ENCODE measurements at regions not wholly inside any gene's neighbourhood (a gene's known extent, or its start where the extent isn't known, plus 50 kb on each side); places are given as distances from the start of the nearest gene placed in this dataset.
"Not testable (repeated sequence)": the region's sequence is repeated elsewhere in the genome, so short reads cannot be mapped to it uniquely, and the experiment has no call there.

DNA sequence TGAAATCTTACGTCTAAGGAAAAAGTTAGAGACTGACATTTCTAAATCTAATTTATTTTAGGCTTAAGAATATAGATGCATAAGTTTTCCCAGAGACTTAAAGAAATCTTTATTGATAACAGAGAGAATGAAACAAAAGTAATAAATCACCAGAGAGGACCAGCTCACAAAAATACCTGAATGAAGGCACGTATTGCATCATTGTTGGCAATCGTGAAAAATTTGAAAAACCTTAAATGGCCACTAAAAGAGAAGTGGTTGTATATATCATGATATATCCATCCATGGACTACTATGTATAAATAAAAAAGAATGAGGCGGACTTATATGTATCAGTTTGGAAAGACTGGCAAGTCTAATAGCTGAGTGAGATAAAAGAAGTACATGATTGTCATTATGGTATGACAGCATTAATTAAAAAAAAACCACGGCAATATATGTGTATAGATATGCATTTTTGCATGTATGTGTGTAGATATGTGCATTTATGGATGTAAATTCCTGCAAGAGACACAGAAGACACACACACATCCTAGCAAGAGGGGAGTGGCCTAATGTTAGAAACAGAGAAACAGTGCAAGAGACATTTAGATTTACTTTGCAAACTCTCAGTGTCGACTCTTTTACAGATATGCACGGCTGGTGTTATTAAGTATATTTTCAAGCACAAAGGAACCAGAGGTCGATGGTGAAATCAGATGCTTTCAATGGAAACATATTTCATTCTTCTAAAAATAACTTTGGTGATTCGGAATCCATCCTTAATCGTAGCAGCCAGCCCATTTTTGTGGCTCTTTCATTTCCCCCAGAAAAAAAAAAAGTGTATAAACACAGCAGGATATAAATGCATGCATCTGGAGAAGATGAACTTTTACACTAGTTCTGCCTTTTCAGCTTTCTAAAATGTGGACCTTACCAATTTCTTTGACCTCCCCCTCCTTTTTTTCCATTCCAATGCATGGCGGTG is 156.1 kb upstream of the SALL4 start:
- peak in 1 of 2 donors; percentile 3 for DNase-seq (ENCODE audit: low read depth in 2 of 2)

DNA sequence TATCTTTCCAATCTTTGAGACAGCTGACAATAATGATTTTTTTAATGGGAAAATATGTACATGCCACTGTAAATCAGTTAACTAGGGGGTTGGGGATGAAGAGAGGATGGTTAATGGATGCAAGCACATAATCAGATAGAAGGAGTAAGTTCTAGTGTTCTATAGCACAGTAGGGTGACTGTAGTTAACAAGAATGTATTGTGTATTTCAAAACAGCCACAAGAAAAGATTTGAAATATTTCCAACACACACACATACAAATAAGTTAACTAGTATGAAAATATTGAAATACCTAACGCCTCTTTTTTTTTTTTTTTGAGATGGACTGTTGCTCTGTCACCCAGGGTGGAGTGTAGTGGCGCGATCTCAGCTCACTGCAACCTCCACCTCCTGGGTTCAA is 153.4 kb upstream of the SALL4 start:
- no peak for DNase-seq (ENCODE audit: low read depth in 2 of 2)

DNA sequence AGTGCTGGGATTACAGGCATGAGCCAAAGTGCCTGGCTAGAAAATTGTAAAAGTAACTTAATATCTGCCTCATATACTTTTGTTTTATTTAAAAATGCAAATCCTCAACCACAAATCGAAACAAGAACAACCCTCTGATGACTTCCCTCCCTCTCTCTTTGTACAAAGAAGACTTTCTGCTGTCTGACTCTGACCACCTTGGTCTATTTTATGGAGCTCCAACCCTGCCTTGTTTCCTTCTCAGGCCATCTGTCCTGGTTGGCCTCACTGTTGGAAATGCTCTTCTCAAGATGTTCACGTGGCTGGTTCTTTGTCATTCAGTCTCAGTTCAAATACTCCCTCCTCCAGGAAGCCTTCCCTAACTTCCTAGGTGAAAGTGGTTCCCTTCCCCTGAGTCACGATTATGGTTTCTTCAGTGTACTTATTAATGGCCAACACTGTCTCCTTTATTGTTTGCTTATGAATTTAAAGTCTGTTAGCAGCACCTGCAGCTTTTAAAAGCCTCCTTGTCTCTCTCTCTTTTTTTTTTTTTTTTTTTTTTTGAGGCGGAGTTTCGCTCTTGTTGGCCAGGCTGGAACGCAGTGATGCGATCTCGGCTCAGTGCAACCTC is 151.5 kb upstream of the SALL4 start:
- DNase-seq (ENCODE audit: low read depth in 2 of 2): no peak

DNA sequence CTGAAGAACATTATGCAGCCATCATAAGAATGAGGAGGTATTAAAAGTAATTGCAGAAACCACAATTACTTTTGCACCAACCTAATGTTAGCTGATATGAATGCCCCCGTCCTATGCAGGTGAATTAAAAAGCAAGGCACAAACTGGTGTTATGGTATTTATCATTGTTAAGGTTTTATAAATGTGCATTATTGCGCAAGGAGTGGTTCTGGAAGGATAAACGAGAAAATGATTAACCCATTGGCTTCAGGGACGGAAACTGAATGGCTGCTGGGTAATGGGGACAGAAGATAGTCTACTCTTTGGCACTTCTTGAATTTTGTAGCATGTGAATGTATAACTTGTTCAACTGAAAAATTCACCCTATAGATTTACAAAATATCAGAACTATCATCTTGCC is 148.6 kb upstream of the SALL4 start:
- no peak for DNase-seq (ENCODE audit: low read depth in 2 of 2)

DNA sequence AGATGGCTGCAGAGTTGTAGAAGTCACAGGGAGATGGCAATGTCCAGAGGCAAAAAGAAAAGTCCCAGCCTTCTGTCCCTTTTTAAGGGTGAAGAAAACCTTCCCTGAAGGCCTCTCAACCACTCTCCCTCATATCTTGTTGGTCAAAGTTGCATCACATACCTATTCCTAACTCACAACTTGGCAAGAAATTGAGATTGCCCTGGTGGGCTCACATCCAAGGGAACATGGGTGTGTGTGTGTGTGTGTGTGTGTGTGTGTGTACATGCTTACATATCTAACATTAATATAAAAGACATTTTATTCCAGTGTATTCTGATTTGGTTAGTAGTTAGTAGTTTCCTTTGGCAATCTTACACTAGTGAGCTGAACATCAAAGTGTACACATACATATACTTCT is 144.3 kb upstream of the SALL4 start:
- no peak for DNase-seq (ENCODE audit: low read depth in 2 of 2)

DNA sequence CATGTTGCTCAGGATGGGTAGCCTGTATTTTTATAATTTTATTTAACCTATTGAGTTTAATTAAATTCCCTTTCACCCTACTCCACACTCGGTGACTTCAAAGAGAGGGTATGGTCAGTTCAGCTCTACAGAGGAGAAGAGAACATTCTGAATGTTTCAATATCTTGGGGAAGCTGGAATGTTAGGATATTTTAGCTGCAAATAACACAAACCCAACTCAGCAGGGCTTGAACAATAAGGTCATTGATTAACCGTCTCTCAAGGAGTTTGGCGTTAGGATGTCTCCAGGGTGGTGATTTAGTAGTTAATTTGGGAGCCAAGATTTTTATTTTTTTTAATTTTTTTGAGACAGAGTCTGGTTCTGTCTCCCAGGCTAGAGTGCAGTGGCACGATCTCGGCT is 143.6 kb upstream of the SALL4 start:
- no peak for DNase-seq (ENCODE audit: low read depth in 2 of 2)

DNA sequence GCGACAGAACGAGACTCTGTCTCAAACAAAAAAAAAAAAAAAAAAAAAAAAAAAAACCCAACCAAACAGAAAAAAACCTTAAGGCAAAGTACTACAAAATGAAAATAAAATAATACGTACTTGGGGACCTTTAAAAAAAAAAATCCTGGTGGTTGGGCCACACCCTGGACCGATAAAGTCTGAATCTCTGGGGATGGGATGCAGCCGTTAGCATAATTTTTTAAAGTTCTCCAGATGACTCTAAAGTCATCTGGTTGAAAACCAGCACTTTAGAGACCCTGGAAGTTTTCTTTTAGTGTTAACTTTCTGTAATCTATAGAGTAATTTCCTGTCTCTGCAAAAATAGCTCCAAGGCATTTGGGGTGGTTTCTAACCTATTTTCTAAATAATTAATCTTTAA is 142.9 kb upstream of the SALL4 start:
- no peak for DNase-seq (ENCODE audit: low read depth in 2 of 2)

DNA sequence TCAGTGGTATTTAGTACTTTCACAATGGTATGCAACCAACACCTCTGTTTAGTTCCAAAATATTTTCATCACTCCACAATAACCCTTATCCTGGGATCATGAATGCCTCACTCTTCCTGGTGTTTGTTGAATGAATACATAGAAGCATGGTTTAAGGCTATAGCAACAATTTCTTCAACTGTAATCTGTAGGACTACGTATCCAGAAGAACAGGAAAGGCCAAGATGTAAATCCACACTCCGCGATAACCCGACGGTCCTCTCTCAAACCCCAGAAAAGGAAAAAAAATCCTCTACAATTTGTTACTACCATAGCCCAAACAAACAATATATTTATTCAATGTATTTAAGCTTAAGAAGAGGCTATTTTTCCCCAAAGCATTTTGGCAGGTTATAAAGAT is 141.4 kb upstream of the SALL4 start:
- DNase-seq (ENCODE audit: low read depth in 2 of 2): no peak

DNA sequence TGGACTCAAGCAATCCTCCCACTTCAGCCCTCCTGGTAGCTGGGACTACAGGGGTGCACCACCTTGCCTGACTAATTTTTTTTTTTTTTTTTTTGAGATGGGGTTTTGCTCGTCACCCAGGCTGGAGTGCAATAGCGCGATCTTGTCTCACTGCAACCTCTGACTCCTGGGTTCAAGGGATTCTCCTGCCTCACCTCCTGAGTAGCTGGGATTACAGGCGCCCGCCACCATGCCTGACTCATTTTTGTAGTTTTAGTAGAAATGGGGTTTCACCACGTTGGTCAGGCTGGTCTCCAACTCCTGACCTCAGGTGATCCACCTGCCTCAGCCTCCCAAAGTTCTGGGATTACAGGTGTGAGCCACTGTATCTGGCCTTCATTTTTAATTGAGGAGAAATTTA is 141.0 kb upstream of the SALL4 start:
- not testable (repeated sequence) for DNase-seq (ENCODE audit: low read depth in 2 of 2)

DNA sequence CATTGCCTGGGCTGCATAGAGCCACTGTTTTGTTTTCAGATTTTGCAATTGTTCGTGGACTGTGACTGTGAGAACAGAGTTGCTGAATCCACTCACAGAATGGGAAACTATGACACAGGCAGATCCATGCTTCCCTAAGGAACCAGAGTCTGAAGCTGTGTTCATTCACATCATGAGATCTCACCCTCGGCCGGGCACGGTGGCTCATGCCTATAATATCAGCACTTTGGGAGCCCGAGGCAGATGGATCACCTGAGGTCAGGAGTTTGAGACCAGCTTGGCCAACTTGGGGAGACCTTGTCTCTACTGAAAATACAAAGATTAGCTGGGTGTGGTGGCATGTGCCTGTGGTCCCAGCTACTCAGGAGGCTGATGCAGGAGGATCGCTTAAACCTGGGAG is 139.2 kb upstream of the SALL4 start:
- DNase-seq (ENCODE audit: low read depth in 2 of 2): no peak

DNA sequence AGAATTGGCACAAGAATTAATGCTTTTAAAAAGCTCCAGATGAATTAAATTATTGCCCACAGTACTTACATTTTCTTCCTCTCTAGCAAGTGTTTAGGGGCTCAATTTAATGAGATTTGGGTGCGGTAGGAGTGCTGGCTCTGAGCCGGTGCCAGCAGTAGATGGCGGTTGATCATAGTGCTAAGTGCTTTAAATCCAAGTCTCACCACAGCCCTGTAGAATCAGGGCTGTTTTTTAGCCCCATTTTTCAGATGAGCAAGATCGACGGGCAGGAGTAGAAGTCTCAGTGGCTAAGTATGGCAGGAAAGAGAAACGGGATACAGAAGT is 136.9 kb upstream of the SALL4 start:
- DNase-seq (ENCODE audit: low read depth in 2 of 2): no peak

DNA sequence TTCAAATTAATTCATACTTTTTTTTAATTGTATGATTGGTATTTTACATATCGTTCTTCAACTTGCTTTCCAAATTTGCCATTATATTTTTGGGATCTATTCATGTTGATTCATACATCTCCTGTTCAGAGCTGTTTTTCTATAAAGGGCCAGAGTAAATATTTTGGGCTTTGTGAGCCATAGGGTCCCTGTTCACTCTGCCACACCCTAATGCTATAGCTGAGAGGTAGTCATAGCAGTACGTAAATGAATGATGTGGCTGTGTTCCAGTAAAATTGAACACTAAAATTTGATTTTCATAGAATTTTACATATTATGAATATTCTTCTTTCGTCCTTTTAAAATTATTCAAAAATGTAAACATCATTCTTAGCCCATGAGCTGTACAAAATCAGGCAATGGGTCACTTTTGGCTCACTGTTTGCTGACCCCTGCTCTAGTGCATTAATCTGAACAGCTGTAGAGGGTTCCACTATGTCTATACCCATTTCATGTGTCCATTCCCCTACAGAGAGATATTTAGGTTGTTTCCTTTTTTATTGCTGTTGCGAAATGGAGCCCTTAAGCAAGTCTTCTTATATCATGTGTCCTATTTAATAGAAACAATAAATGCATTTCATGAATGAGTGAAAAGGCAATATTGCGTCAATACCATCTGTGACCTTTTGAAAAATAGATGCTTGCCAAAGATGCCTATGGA is 136.4 kb upstream of the SALL4 start:
- no peak for DNase-seq (ENCODE audit: low read depth in 2 of 2)

DNA sequence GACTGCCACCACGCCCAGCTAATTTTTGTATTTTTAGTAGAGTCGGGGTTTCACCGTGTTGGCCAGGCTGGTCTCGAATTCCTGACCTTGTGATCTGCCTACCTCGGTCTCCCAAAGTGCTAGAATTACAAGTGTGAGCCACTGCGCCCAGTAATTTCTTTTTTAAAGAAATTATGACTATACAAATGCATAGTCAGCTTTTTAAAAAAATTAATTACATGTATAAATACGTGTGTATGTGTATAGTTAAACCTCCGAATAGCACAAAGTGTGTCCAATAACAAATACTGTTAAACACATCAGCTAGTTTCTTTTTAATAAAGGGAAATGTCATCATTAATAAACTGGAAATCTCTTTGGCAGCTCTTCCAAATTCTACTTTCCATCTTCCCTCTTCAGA is 135.5 kb upstream of the SALL4 start:
- DNase-seq (ENCODE audit: low read depth in 2 of 2): no peak

DNA sequence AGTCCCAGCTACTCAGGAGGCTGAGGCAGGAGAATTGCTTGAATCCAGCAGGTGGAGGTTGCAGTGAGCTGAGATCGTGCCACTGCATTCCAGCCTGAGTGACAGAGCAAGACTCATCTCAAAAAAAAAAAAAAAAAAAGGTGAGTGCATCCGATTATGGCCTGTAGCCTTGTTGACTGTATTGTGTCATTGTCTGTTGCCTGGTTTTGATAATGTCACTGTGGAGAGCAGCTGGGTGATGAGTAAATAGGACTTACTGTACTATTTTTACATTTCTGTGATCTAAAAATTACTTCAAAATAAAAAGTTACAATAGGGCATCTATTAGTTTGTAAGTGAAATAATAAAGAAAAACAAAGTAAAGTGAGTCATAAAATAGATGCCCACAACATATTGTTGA is 134.1 kb upstream of the SALL4 start:
- peak in 1 of 2 donors; percentile 13 for DNase-seq (ENCODE audit: low read depth in 2 of 2)

DNA sequence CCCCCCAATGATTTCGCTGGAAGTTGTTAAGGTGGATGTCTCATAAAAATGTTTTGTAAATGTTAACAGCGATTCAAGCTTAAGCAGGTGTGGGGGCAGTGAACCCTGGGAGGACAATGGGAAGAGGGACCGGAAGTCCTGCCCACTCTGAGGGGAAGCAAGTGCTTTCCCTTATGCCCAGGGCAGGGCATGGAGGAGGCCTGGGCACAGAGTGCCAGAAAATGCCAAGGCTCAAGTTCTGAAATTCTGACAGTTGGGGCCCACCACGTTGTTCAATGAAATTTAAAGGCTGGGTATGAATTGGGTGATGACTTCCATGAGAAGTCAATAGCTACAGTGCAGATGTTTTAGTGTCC is 132.7 kb upstream of the SALL4 start:
- DNase-seq (ENCODE audit: low read depth in 2 of 2): peak in 1 of 2 donors; percentile 34

DNA sequence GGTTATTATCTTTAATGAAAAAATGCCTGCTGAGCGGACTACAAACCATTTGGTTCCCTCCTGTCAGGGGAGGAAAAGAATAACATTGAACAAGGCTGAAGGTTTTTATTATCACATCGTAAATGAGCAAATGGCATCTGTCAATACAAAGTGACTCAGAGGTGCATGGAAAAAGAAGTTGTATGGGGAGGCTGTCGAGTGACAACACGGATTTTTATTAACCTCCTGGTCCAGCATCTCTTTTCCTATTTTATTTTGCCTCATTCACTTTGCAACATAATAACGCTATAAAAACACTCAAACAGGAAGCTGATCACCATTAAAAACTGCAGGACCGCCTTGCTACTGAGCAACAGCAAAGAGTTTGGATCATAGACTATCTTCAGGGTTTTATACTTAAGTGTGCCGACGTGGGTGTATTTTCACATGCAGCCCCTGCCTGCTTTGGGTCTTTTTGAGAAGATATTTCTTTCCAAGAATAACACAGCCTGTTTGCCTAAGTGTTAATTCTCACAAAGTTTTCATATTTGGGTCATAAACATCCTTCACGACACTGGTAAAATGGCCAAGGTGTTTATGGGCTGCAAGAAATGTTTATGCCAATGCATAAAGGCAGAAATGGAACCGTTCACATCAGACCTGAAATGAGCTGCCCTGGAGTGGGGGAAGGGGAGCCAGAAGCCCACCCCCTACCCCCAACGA is 132.1 kb upstream of the SALL4 start:
- peak; percentile 81 to 91 for DNase-seq (ENCODE audit: low read depth in 2 of 2)

DNA sequence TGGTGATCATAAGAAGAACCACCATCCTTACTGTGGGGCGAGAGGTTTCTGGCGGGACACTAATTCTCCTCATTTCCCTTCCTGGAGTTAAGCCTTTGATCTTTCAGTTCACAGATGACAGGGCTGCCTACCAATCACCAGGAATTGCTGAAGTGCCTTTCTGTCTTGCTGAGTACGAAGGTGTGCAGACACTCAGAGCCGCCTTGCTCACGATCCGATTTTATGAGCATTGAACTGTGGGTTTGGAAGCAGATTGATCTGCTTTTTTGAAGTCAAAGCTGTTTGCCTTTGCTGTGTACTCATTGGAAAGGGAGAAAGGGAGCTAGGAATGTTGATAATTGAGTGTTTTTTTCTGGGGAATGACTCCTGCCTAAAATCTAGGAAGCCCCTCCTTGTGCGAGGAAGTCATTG is 129.1 kb upstream of the SALL4 start:
- DNase-seq (ENCODE audit: low read depth in 2 of 2): peak in 1 of 2 donors; percentile 40

DNA sequence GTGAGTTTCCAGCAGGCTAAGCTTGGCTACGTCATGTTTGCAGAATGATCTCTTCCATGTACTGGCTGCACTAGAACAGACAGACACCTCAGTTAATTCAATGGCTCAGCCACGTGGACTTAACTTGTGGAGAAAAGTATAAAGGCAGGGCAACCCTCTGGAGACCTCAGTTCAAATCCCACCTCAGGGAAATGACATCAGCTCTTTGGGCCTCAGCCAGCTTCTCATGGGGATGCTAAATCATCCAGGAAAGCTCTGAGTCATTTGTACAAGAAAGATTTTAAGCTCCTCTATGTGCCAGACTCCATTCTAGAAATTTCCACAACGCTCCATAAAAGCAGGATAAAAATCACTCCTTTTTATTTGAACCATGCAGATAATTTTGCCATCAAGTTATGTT is 128.5 kb upstream of the SALL4 start:
- DNase-seq (ENCODE audit: low read depth in 2 of 2): peak; percentile 34 to 97

DNA sequence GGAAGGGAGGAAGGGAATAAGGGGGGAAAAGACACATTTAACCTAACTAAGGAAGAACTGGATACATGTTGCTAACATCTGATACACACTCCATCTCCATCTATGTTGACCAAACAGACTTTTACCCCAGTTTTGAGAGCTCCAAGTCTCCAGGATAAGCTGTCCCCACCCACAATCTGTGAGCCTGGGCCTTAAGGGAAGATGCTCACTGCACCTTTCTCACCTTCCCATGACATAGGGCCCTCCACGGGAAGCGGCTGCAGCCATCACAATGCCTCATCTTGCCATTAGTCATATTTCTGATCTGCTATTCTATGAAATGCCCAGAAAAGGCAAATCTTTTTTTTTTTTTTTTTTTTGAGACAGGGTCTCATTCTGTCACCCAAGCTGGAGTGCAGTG is 126.6 kb upstream of the SALL4 start:
- peak in 1 of 2 donors; percentile 87 for DNase-seq (ENCODE audit: low read depth in 2 of 2)

DNA sequence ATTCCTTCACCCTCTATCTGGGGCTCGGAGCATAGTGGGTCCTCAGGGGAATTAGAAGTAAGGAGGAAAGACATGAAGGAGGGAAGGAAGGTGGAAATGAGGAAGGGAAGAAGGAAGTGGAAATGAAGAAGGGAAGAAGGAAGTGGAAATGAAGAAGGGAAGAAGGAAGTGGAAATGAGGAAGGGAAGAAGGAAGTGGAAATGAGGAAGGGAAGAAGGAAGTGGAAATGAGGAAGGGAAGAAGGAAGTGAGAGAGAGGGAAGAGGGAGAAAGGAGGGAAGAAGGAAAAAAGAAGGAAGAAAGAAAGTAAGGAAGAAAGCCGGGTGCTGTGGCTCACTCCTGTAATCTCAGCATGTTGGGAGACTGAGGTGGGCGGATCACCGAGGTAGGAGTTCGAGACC is 125.6 kb upstream of the SALL4 start:
- DNase-seq (ENCODE audit: low read depth in 2 of 2): not testable (repeated sequence)

DNA sequence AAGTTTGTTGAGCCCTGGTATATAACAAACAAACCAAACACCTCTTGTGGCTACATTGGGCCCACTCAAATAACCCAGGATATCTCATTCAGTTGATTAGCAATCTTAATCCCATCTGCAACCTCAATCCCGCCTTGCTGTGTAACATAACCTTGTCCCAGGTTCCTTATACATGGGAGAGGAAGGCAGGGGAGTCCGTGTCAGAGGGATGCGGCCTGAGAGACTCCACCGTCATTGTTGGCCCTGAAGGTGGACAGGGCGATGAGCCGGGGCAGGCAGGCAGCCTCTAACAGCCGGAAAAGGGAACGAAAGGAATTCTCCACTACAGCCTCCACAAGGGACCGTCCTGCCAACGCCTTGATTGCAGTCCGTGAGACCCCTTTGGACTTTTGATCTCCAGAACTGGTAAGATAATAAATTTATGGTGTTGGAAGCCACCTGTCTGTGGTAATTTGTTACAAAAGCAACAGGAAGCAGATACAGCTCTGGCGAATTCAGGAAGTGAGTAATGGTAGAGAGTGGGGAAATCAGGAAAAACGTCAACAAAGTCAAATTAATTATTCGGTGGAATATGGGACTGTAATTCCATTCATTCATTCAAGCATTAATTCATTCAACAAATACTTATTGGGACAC is 124.5 kb upstream of the SALL4 start:
- peak; percentile 95 to 98 for DNase-seq (ENCODE audit: low read depth in 2 of 2)

DNA sequence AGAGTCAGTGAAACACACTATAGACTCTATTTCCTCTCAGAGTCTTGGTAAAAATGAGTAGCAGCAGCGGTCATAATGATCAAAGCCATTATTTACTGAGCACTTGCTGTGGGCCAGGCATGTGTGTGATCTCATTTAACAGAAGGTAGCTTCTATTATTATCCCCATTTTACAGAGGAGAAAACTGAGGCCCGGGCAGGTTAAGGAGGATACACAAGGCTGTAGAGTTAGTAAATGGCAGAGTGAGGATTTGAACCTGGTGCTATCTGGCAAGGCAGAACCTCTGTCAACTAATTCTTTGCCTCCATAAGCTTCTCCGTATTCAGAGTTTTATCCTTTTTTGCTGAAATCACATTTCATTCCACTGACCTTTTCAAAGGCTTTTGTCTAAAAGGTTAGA is 122.2 kb upstream of the SALL4 start:
- DNase-seq (ENCODE audit: low read depth in 2 of 2): no peak
